ENCODE measurements at regions not wholly inside any gene's neighbourhood (a gene's known extent, or its start where the extent isn't known, plus 50 kb on each side); places are given as distances from the start of the nearest gene placed in this dataset.
A peak's percentile ranks its signal among the peaks of the same experiment; 100 is the strongest.

DNA sequence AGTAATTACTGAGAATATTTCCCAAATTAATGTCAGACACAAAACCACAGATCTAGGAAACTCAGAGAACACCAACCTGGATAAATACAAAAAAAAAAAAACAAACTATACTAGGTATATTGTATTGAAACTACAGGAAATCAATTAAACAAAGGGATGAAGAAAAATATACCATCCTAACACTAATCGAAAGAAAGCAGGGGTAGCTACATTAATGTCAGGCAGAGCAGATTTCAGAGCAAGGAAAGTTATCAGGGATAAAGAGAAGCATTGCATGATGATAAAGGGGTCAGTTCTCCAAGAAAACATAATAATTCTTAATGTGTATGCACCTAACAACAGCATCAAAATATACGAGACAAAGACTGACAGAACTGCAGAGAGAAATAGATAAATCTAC lies 89.9 kb downstream of the TOMM20 start:
- CTCF ChIA-PET, result no interaction called here
- ATAC-seq, result no peak
- in situ Hi-C loops (cut with HindIII; ENCODE audit: low pct_unique_long_range_greater_than_20kb, low sequenced_read_pairs), result no loop called here

DNA sequence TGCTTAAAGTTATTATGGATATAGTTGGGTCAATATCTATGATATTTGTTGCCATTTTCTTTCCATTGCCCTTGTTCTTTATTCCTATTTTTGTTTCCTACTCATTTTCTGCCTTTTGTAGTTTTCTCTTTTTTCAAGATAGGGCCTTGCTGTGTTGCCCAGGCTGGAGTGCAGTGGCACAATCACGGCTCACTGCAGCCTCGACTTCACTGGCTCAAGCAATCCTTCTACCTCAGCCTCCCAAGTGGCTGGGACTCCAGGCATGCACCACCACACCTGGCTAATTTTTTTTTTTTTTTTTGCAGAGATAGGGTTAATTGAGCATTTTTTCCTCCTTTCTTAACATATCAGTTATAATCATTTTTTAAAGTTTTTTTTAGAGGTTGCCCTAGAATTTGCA lies 92.7 kb downstream of the TOMM20 start:
- Histone ChIP-seq H3K4me3 (ENCODE audit: low read depth in 2 of 2, low read length in 2 of 2) (no peak overlapping the region), H3K27ac (ENCODE audit: low read length) (no peak overlapping the region), H3K9me3 (ENCODE audit: control insufficient read depth, insufficient read depth, low read depth, low read length) (peaks cover 12% of the 10 kb centered on the region), H3K27me3 (ENCODE audit: control insufficient read depth, insufficient read depth, low read length) (no peaks in the 10 kb centered on the region), H3K36me3 (ENCODE audit: control insufficient read depth, insufficient read depth, low read length) (no peaks in the 10 kb centered on the region), H3K4me1 (ENCODE audit: control insufficient read depth, insufficient read depth, low read length) (no peaks in the 10 kb centered on the region)
- ChIA-PET POLR2A (no interaction called here), CTCF (no interaction called here)
- in situ Hi-C loops (cut with HindIII; ENCODE audit: low pct_unique_long_range_greater_than_20kb, low sequenced_read_pairs) (no loop called here), intact Hi-C loops (cut with micrococcal nuclease; ENCODE audit: unreplicated experiment) (no loop called here)
- ATAC-seq, result no peak
- no TSS peak for BruUV-seq (replicated peaks)
- TF ChIP-seq, protein P1, sequence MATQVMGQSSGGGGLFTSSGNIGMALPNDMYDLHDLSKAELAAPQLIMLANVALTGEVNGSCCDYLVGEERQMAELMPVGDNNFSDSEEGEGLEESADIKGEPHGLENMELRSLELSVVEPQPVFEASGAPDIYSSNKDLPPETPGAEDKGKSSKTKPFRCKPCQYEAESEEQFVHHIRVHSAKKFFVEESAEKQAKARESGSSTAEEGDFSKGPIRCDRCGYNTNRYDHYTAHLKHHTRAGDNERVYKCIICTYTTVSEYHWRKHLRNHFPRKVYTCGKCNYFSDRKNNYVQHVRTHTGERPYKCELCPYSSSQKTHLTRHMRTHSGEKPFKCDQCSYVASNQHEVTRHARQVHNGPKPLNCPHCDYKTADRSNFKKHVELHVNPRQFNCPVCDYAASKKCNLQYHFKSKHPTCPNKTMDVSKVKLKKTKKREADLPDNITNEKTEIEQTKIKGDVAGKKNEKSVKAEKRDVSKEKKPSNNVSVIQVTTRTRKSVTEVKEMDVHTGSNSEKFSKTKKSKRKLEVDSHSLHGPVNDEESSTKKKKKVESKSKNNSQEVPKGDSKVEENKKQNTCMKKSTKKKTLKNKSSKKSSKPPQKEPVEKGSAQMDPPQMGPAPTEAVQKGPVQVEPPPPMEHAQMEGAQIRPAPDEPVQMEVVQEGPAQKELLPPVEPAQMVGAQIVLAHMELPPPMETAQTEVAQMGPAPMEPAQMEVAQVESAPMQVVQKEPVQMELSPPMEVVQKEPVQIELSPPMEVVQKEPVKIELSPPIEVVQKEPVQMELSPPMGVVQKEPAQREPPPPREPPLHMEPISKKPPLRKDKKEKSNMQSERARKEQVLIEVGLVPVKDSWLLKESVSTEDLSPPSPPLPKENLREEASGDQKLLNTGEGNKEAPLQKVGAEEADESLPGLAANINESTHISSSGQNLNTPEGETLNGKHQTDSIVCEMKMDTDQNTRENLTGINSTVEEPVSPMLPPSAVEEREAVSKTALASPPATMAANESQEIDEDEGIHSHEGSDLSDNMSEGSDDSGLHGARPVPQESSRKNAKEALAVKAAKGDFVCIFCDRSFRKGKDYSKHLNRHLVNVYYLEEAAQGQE (IDR thresholded peaks at IDR 0.05; ENCODE audit: insufficient read depth in 1 of 2, low read depth in 2 of 2, low read length in 1 of 2), result no peak
- TF ChIP-seq POLR2AphosphoS5 (IDR thresholded peaks at IDR 0.05; ENCODE audit: low read depth, low read length), result no peak
- no peak for TF ChIP-seq TCF7L2 (IDR thresholded peaks at IDR 0.05; ENCODE audit: low read depth, low read length)
- no peak for TF ChIP-seq CTCF (IDR thresholded peaks at IDR 0.05)
- no peak for TF ChIP-seq SIN3A (IDR thresholded peaks at IDR 0.05; ENCODE audit: borderline replicate concordance, insufficient read depth, low read depth, low read length)
- no peak for DNase-seq (ENCODE audit: low read depth, low spot score)

More for the DNA sequence above, 89.9 kb downstream of the TOMM20 start:
- no peaks in the 10 kb centered on the region for H3K4me1 ChIP-seq (ENCODE audit: control insufficient read depth, insufficient read depth, low read length)
- H3K9me3 ChIP-seq (ENCODE audit: control insufficient read depth, insufficient read depth, low read depth, low read length), result peaks cover 12% of the 10 kb centered on the region
- H3K27ac ChIP-seq (ENCODE audit: low read length), result peak overlapping the region; percentile 17; the same call in 1 of the 2 replicates
- no peak overlapping the region for H3K4me3 ChIP-seq (ENCODE audit: low read depth in 2 of 2, low read length in 2 of 2)
- TF ChIP-seq TCF7L2 (IDR thresholded peaks at IDR 0.05; ENCODE audit: low read depth, low read length) (no peak), POLR2AphosphoS5 (IDR thresholded peaks at IDR 0.05; ENCODE audit: low read depth, low read length) (no peak), CTCF (IDR thresholded peaks at IDR 0.05) (no peak), SIN3A (IDR thresholded peaks at IDR 0.05; ENCODE audit: borderline replicate concordance, insufficient read depth, low read depth, low read length) (no peak)
- TF ChIP-seq, protein P1 (IDR thresholded peaks at IDR 0.05; ENCODE audit: insufficient read depth in 1 of 2, low read depth in 2 of 2, low read length in 1 of 2), result no peak
- POLR2A ChIA-PET, result no interaction called here
- DNase-seq (ENCODE audit: low read depth, low spot score), result no peak
- no peaks in the 10 kb centered on the region for H3K27me3 ChIP-seq (ENCODE audit: control insufficient read depth, insufficient read depth, low read length)
- no peaks in the 10 kb centered on the region for H3K36me3 ChIP-seq (ENCODE audit: control insufficient read depth, insufficient read depth, low read length)
- no TSS peak for BruUV-seq (replicated peaks)
- intact Hi-C loops (cut with micrococcal nuclease; ENCODE audit: unreplicated experiment), result no loop called here

All from Panc1 (cell line).